GM19043 (cell line): ENCODE measurements at regions not wholly inside any gene's neighbourhood (a gene's known extent, or its start where the extent isn't known, plus 50 kb on each side); places are given as distances from the start of the nearest gene placed in this dataset.
"Not testable (repeated sequence)": the region's sequence is repeated elsewhere in the genome, so short reads cannot be mapped to it uniquely, and the experiment has no call there.

Experiments
- ATAC-seq: cut with Tn5 transposase; IDR thresholded peaks from one replicate; pipeline ENCODE4 v1.9.1; 2021; ENCODE audit warnings: low read depth; ENCODE audit not compliant: unreplicated experiment

DNA sequence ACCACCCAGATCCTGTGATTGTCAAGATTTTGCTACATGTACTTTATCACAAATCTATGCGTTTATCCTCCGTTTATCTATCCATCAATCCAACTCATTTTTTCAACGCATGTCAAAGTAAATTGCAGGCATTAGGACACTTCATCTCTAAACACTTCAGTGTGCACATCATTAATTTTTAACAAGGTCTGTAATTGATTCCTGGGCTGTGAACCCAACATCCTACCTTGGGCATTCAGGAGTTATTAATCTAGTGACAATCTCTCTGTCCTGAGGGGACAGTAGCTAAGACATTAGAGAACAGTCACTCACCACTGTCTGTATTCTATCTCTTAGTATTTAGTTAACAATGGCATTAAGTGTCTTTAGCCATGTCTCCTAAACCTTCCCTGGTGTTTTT lies 264.7 kb downstream of the SOX9 start:
- no peak for ATAC-seq

DNA sequence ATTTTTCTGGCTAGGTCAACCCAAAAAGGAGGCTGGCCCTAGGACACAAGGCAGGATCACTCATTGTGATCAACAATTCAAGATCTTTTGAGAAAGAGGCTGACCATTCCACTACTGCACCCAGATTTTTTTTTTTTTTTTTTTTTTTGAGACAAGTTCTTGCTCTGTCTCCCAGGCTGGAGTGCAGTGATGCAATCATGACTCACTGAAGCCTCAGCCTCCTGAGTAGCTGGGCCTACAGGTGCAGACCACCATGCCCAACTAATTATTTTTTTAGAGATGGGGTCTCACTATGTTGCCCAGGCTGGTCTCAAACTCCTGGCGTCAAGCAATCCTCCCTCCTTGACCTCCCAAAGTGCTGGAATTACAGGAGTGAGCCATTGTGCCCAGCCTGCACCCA lies 265.4 kb downstream of the SOX9 start:
- not testable (repeated sequence) for ATAC-seq

DNA sequence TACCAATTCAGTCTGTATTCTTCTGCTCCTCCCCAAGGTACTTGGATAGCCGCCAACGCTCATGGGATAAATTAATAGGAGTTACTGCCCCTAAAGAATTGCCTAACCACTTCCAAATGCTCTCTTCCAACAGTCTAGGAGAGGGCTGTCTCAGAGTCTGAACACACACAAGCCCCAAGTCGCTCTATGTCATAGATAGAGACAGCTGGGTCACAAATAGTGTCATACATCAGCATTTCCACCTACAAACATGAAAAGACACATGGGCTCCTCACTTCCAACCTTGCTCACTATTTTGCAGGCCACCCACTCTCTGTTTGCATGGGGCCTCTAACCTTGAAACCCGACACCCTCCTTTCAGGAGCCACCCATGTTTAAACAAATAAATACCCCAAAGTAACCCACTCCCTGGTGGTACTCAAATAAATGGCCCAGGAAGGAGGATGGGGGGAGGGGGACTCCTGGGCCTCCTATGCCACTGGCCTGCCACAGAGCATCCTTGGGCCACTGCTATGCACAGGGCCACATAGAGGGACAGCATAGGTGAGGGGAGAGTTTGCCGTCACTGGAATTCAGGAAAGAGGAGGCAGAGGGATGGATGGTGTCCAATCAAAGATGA lies 265.9 kb downstream of the SOX9 start:
- ATAC-seq: no peak

DNA sequence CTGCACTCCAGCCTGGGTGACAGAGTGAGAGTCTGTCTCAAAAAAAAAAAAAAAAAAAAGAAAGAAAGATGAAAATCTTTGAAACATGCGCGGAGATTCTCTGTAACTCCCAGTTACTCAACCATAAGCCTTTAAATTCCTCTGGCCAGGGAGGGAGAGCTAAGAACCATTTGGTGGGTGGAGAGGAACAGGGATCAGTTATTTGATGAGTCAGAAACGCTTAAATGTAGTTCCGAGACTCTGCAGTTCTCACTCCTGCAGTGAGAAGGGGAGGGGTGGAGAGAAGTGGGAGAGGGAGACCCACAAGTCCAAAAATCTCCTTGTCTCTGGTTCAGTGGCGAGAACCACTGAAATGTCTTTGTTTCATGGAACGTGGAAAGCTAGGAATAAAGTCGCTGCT lies 266.7 kb downstream of the SOX9 start:
- no peak for ATAC-seq

DNA sequence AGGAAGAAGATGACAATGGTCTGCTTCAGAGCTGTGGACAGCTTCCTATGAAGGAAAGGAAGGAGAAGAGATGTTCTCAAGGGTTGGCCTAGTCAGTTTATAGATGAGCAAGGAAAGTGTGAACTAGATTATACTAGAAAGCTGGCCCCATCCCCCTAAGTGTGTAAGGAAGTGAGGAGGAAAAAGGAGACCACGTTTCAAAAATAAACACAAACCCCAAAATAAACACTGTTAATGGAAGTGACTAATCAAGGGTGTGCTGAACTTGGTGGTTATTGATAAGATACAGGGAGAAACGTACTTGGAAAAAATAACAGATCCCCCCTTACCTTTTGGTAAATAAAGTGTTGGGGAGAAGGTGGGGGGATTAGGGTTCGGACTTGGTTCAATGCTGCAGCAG lies 267.1 kb downstream of the SOX9 start:
- no peak for ATAC-seq

DNA sequence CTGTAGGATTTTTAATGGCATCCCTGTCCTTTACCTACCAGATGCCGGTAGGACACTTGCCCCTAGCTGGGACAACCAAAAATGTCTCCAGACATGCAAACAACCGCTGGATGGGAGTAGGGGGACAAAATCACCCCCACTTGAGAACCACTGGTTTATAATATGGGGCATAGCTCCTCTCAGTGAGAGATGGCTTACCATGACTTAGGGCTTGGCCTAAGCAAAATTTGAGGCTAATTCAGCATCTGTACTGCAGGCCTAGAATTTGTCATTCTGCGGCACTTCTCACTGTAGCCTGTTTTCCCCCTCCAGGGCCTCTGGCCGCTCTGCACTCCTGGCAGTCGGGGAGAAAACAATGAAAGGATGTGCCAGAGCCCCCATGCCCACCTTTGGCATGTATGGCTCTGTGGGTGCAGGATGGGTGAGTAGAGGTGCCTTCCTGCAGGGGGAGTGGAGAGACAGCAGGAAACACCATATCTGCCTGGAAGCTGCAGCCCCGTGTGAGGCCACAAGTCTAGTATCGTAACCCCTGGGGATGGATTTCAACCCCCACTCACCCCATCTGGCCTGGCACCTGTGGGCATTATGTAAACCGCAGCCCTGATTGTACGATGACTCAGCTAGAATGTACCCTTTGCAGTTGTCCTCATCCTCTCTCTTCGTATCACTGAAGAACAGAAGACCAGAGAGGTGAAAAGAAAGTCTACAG lies 268.1 kb downstream of the SOX9 start:
- ATAC-seq: peak; percentile 44

DNA sequence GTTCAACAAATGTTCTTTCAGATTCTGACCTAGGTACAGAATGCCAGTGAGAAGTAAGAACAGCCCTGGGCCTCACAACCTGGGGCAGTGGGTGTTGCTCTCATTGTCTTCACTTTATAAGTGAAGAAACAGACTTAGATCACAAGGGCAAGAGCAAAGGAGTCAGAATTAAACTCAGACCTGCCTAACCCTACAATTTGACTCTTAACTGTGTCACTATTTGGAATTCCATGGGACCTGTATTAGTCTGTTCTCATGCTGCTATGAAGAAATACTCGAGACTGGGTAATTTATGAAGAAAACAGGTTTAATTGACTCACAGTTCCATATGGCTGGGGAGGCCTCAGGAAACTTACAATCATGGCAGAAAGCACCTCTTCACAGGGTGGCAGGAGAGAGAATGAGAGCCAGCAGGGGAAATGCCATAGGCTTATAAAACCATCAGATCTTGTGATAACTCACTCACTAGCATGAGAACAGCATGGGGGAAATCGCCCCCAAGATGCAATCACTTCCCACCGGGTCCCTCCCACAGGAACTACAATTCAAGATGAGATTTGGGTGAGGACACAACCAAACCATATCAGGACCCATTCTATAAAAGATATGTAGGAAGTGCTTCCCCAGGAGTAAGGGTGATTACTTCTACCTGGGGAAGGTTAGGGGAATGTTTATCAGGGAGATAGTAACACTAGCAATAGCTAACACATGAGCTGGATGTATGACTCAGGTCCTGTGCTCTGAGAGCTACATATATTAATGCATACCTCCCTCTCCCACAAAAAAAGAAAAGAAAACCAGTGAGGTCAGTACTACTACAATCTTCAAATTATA lies 270.1 kb downstream of the SOX9 start:
- ATAC-seq: no peak

DNA sequence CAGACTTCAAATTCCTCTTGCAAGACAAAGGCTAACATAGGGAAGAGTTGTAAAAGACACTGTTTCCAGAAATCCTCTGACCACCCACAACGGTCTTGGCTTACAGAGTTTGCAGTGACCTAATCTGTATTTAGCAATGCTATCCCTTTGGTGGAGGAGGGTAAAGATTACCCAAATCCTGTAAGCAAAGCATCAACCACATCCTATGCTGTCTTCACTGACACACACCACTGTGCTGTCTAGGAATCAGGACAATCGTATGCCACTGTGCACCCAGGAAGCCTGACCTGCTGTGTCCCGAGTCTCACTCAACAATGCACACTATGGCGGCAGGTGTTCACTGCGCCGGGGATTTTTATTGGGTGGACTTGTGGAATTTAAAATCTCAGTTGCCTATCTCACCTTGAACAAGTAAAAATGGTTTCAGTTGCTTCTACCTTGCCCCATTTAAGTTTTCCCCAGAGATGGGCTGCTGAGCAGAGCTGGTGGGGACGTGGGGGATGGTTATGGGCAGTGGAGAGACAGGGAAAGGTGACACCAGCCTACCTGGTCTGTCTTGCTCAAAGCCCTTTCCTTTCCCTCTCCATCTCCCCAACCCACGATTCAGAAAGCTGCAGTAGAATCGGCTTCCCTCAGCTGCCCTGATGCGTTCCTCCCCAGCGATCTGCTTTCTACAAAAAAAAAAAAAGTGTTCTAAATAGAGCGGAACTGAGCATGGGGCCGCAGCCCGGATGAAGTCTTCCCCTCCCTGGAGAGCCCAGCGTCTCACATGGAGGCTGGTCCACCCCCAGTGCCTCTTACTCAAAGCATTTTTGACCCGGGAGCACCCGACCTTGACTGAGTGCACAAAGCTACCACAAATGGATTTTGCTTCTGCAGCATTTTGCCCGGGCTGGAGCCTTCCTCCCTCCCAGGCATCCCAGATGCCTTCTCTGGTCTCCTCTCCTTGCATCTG lies 271.5 kb downstream of the SOX9 start:
- ATAC-seq: no peak

DNA sequence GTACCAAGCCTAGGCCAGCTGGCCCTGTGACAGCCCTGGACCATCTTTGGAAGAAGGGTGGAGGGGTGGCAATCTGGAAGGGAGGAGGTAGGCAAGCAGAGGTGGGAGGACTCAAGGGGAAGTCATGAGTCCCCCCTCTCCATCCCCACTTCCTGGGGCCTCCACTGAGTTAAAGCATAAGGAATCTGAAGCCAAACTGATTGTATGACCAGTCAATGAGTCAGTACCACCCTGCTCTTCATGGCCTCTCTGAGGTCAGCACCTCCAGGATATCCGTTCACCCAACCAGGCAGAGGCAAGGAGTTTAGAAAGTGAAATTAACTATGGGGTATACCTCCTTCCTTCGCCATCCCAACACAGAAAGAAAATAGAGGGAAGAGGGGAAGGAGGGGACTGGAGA lies 272.7 kb downstream of the SOX9 start:
- ATAC-seq: no peak

DNA sequence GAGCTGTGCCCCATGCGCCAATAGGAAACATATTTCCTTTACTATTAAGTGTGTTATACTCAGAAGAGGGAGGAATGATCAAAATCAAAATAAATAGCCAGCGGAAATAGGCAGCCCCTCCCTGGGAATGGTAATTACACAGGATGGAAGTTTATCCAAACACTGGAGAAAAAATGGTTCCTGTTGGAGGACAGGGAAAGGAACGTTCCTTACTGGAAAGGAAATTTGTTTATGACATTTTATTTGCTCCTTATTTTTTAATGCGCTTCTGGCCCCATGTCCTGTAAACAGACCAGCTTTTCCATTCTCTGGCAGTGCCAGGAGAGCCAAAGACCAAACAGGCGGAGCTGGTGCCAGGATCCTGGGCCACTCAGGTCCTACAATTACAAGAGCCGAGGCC lies 273.7 kb downstream of the SOX9 start:
- no peak for ATAC-seq

DNA sequence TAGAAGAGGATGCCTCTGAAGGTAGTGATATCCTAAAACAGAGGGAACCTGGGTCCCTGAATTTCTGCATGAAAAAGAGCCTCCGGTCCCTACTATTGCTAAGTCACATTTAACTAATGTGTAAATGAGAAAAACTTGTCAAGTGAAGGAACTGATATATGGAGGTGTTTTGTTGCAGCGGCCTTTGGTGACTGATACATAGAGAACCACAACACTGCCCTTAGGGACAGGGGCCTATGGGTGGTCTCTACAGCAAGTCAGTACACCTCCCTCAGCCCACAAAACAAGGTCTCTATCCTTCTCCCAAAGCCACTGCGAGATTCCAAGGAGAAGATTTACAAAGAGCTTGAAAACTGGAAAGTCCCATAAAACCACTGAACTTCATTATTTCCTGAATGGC lies 275.3 kb downstream of the SOX9 start:
- no peak for ATAC-seq

DNA sequence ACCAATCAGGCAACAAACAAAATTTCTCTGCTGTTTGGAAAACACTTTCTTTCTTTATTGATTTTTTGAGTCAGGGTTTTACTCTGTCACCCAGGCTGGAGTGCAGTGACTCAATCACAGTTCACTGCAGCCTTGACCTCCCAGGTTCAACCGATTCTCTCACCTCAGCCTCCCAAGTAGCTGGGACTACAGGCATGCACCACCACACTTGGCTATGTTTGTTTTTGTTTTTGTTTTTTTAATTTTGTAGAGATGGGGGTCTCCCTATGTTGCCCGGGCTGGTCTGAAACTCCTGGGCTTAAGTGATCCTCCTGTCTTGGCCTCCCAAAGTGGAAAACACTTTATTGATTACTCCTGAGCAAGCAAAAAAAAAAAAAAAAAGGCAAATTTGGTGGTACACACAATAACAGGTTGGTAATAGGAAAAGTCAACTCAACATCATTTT lies 276.4 kb downstream of the SOX9 start:
- ATAC-seq: no peak

DNA sequence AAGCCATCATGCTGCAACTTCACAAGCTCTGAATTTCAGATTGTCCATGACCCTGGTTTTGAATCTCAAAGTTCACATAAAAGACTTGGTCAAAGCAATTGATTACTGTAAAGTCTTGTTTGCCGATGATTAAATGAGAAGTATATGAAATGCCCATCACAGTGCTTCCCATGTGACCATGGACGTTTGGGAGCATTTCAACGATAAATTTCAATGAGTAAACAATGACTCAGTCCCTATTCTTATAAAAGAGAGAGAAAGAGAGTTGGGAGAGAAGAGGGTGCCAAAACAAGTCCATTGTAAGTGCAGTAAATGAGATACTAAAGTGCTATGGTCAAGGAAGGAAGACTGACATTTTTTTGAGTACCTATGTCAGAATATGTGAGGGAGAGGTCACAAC lies 276.9 kb downstream of the SOX9 start:
- no peak for ATAC-seq

DNA sequence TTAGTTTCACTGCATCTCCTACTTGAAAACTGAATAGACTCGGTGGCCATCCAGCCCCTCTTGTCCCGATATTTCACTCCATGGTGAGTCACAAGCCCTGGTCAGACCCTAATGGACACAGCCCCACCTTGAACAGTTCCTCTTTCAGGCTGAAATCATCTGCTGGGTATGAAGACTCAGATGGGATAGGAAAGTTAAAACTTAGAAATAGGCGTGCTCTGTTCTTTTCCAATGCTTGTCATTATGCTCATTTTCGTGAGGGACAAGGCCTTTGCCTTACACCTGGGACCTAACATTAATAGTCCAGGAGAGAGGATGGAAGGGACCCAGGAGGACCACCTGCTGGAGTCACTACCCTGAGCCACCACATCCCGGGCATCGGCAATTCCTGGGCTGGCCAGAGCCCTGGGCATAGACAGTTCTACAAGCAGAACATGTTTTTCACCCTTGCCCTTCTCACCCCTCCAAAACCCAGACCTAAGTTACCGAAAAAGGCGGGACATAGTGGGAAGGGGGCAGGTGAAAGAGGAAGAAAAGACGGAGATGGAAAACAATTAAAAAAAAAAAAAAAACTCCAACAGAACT lies 278.3 kb downstream of the SOX9 start:
- ATAC-seq: no peak

DNA sequence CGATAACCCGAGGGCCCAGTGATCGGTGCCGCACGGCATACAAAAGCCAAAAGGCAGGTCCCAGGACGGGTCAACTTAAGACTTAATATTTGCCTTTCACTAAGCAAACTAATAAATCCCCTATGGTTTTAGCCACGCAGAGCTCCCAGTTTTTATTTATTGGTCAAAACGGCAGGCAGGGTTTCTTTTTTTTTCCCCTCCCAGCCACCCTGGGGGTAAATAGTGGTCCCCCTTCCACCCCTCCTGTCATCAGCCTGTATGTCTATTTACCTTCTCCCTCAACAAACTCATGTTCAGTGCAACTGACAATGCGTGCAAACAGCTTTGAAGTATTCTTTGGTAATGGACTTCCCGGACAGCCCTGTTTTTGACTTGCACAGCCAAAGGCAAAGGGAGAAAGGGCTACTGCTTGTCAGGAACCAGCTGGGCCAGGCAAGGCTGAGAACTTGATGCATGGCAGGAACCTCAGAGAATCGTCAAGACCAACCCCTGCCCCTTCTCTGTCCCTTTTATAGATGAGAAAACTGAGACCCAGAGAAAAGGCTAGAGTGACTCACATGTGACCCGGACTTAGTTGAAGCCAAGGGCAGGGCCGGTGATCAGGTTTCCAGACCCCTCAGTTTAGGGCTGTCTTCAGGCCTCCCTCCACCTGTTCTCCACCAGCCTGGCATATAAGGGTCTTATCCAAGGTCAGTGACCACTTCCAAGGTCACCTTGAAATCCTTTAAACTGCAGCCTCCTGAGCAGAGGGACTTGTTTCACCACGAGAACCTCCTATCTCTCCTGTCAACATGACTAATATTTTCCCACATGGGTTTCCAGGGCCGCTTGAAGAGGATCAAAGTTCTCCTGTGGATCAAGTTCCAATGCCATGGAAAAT lies 279.0 kb downstream of the SOX9 start:
- ATAC-seq: no peak

DNA sequence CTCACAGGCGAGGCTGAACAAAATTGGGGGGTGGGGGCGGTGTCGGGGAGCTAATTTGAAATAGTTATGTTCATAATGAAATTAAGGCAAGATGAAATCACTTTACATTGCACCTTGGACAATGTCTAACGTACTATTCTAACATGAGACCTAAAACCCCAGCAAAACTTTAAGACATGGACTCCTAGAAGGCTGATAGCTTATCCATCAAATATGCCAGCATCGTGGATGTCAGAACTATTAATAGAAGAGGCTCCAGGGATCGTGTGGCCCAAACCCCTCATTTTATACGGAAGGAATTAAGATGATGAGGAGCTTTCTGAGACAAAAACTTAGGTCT lies 279.6 kb downstream of the SOX9 start:
- no peak for ATAC-seq

DNA sequence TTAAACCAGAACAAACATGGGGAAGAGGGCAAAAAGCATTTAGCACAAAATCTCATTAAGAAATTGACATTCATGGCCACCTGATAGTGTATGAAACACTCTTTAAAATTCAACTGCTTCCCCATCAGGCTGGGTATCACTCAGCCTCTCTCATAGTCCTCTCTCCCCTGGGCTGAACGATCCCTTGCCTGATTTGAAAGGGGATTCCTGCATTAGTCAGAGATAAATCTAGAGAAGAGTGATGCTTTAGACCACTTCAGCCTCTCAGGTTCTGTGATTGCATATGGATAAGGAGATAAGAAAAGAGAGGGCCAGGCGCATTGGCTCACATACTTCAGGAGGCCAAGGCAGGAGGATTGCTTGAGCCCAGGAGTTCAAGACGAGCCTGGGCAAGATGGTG lies 280.0 kb downstream of the SOX9 start:
- no peak for ATAC-seq

DNA sequence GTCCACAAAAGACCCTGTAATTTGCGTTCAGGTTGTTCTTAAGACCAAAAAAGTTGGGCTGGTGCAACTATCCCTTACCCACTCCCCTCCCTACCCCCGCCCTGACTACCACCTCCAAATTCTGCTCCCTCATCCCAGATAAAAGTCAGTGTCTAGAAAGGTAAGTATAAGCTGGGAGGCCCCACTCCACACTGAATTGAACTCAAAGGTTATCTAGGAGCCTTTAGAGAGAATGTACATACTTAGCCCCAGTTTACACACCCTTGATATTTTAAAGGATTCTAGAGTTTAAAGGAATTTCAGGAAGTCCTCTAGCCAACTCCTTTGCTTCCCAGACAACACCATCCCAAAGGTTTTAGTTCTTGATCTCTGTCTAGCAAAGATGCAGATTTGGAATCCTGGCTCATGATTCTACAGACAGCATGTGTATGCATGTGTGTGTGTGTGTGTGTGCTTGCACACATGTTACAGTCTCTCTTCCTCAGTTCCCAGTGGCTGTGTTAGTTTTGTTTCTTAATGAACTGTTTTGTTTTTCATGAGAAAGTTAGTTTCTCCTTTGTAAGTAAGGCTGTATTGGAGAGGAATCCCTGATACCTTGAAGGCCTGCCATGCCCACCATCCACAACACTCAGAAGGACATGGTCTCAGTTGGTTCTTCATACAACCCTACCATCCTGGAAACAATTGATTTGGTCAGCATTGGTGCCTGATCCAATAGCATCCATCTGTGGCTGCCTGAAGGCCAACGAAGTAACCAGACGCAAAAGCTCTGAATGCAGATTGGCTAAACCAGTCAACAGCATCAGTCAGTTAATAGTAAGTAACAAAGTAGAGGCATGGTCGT lies 281.3 kb downstream of the SOX9 start:
- no peak for ATAC-seq
